Retina (tissue), 1 donor: ENCODE measurements at regions not wholly inside any gene's neighbourhood (a gene's known extent, or its start where the extent isn't known, plus 50 kb on each side); places are given as distances from the start of the nearest gene placed in this dataset.
"Not testable (repeated sequence)": the region's sequence is repeated elsewhere in the genome, so short reads cannot be mapped to it uniquely, and the experiment has no call there.

ENCODE experiments used
- DNase-seq: peaks from one replicate; pipeline ENCODE4 v3.0.0-alpha.2; 2016

DNA sequence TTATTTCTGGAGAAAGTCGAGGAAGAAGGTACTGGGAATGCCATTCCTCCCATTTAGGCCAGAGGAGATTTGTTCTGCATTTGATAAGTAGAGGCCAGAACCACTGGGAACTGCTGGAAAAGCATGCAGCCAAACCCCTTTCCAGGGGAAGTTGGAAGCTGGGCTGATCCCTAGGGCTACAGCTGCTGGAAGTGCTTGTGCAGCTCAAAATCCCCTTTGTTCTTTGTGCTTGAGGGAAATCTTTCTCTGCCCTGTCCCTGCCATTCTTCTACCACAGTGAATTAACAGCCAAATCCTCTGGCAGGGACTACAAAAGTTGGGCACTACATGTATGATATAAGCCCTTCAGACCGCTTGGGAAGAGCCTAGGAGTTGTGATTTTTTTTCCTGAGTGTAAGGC lies 734.1 kb downstream of the LRRIQ3 start:
- no peak for DNase-seq

DNA sequence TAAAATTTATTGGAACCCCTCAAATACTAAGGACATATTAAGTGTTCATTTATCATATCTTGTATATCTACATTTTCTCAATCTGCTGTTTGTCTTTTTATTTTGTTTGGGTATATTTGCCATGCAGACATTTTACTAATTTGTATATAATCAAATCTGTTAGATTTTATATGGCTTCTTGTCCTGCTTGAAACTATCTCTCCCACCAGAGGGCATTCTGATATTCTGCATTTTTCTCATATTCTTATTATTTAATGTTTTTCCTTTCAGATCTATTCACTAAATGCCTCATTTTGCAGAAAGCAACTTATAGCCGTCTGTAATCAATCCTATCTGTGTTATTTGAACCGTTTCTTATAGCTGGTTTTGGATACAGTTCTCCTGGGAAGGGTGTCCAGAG lies 745.5 kb downstream of the LRRIQ3 start:
- DNase-seq, result no peak

DNA sequence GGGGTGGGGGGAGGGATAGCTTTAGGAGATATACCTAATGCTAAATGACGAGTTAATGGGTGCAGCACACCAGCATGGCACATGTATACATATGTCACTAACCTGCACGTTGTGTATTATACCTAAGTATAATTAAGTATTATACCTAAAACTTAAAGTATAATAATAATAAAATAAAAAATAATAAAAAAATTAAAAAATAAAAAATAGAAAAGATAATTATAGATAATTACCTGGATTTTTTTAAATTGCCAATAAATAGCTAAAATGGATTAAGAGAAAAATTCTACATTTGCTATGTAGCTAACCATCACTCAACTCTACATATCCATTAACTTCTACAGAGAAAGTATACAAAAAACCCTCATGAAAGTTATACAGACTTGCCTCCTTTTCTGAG lies 747.3 kb downstream of the LRRIQ3 start:
- not testable (repeated sequence) for DNase-seq

DNA sequence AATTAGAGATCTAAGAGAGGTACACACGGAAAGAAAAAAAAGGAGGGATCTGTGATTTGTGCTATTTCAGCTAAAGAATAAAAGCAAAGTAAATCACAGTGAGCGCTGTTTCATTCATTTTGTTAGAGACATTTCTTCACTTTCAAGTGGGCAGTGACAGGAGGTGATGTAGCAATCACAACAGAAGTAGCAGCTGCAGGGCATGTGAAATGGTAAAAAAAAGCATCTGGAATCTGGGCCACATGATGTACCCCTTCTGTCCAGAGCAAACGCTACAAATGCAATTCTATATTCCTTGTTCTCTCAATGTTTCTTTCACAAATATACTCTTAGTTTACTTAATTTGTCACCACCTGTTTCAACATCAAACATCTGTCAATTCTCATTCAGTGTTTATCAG lies 786.5 kb downstream of the LRRIQ3 start:
- DNase-seq, result no peak

DNA sequence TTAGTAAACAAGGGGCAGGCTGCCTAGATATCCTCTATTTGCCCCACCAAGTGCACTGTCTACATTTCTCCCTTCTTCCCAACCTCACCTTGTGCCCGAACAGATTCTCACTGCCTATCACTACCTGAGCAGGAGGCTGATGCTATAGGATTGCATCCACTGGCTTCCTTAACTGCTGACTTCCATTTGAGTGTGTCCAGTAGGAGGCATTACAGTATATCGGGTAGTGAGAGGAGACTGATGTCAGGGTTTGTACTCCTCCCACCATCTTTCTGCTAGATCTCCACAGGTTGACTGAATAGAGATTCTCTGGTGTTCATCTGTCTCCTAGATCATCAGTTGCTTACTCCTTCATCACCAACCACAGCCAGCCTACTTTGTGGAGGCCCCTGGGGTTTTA lies 796.3 kb downstream of the LRRIQ3 start:
- DNase-seq, result no peak

DNA sequence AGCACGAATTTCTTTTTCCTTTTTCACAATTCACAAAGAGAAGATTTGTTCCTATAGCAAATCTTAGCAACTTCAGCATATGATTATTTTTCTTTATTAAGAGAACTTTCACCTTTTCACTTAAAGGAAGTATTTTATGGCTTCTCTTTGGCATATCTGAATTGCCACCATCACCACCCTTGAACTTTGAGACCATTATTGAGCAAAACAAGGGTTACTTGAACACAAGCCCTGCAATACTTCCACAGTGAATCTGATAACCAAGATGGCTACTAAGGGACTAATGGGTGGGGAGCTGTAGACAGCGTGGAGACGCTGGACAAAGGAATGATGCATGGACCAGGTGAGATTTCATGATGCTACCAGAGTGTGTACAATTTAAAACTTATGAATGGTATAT lies 815.0 kb downstream of the LRRIQ3 start:
- no peak for DNase-seq

DNA sequence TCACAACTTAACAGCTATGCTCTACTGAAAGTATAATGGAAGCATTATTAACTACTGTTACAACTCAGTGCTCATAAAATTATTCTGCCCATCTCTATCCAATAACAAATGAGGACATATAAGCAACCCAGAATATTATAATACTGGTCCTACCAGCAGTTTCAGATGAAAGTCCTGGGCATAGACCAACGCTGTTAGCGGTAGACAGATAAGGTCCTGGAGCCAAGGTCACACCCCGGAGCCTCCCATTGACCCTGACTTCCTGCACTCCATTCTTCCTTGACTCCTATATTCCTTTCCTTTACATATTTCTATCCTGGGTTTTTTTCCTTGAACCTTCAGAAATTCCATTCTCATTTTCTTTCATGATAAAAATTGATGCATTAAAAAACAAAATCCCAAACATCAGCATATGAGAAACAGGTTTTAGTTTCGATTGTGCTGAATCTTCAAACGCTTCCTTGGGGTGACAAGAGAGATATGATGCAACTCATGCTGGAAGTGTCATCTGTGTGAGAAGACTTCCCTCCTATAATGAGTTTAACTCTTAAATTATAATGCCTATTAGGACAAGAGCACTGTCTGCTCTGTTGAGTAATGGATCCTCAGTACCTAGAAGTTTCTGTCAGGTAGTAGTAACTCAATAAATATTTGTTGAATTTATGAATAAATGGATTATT lies 831.1 kb downstream of the LRRIQ3 start:
- no peak for DNase-seq

DNA sequence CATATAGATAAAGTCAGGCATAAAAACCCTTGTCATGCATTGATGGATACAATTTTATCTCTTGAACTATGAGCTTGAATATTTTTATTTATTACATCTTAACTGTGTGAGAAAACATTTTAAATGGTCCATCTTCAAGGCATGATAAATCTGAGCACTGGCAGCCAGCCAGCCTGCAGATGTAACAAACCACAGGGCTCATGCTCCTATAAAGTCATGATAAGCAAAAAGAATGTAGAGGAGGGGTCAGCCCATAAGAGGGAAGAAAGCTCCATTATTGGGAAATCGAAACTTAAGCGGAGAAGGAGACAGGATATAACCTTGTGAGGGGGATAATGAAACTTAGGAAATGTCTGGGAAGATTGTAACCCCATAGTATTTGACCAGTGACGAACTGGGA lies 839.0 kb downstream of the LRRIQ3 start:
- DNase-seq, result no peak

DNA sequence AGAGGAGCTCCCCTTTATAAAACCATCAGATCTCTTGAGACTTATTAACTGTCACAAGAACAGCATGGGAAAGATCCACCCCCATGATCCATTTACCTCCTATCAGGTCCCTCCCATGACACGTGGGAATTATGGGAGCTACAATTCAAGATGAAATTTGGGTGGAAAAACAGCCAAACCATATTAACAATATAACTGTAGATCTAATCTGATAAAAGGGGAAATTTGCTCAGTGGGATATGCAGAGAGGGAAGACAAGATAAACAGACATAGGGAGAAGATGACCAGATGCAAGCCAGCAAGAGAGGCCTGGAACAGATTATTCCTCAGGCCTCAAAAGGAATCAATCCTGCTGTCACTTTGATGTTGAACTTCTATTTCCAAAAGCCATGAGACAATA lies 841.5 kb downstream of the LRRIQ3 start:
- no peak for DNase-seq

DNA sequence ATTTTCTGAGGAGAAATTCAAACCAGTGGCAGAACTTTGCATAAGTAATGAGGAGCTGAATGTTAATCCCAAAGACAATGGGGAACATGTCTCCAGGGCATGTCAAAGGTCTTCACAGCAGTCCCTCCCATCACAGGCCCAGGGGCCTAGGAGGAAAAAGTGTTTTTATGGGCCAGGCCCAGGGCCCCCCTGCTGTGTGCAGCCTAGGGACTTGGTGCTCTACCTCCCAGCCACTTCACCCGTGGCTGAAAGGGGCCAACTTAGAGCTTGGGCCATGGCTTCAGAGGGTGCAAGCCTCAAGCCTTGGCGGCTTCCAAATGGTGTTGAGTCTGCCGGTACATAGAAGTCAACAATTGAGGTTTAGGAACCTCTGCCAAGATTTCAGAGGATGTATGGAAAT lies 854.0 kb downstream of the LRRIQ3 start:
- DNase-seq, result no peak

DNA sequence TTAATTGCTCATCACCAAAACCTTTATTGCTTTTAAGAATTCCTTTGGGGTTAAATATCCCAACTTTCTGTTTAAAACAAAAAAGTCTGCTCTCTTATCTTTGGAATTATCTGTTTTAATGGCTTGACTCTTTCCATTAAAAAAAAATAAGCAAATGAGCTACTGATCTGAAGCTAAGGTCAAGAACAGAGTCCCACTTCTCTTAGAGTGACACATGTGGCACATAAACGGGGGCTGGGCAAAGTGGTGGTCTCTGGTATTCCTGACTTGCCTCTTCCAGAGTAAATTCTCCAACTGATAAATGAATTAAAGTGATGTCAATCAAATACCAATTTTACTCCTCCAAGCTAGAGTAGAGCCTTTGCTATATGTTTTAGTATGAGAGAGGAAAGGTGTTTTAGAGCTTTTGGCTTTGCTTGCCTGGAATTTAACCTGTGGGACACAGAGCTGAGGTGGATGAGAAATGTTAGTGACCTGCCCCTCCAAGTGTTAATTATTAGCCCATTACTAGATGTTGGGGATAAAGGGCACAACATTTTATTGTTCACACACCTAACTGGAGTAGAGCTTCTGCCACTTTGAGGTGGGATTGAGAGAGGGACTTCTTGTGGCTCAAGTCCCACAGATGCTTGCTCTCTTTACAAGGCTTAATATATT lies 864.0 kb downstream of the LRRIQ3 start:
- DNase-seq, result no peak

DNA sequence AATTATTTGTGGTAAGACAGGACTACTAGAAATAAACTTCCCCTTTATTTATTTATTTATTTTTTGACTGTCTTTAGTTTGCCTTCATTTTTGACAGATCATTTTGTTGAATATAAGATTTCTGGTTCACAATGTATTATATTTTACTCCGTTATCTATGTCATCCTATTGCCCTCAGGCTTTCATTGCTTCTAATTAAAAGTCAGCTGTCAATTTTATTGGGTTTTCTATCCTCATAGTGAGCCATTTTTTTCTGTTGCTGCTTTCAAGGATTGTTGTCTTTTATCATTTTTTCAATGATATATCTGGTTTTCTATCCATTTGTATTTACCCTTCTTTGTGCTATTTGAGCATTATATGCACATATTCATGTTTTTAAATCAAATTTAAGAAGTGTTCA lies 866.2 kb downstream of the LRRIQ3 start:
- no peak for DNase-seq

DNA sequence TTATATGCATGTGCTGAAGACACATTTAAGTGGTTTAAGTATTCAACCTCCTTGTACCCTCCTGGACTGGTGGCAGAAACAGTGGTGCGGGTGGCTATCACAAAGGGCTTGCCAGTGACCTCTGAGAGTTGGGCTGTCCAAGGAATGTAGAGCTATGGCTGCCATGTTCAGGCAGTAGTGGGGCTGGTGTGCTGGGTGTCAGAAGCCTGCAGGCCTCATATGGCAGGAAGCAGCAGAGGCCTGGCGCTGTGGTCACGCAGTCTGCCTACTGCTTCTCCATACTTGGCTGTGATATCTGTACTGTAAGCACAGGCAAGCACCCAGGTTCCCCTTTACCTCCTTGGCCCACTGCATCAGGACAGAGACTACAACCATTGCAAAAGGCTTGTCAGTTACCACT lies 870.0 kb downstream of the LRRIQ3 start:
- DNase-seq, result no peak

DNA sequence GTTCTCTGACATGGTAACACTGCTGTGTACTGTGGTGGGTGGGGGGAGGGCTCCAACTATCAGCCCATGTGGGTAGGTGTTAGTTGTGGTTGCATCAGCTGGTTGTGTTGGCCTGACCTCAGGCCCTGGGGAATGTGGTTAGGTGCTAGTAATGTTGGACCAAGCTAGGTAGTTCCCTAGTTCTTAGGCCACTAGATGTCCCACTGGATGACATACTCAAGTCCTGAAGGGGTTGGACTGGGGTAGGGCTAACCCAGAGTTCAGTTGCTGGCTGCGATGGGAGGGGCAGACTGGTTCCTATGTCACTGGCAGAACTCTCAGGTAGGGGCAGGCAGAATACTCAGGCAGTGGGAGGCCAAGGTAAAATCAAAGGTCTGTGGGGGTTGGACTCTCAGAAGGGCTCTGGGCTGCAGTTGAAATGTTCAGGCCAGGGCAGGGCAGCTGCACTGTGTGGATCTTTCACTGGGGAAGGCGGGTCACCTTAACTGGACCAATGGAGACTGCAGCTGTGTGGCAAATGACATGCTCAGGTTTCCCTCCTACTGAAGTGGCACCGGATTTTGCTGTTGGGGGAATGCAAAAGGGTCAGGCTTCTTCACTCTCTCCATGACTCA lies 870.7 kb downstream of the LRRIQ3 start:
- no peak for DNase-seq

DNA sequence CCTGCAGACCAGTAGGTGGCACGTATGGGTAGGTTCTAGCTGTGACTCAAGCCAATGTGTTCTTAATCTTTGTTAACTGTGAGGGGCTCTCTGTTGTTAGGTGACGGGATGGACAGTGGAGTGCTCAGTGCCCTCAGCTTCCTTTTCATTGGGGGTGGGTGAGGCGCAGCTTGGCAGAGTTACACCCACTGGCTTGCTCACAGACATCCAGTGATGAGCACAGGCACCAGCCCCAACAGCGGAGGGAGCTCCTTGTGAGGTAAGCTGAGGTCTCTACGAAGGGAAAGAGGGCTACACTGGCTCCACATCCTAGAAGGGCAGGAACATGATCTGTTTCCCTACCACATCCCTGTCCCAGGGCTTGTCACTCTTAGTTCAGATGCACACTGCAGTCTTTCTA lies 871.3 kb downstream of the LRRIQ3 start:
- no peak for DNase-seq

DNA sequence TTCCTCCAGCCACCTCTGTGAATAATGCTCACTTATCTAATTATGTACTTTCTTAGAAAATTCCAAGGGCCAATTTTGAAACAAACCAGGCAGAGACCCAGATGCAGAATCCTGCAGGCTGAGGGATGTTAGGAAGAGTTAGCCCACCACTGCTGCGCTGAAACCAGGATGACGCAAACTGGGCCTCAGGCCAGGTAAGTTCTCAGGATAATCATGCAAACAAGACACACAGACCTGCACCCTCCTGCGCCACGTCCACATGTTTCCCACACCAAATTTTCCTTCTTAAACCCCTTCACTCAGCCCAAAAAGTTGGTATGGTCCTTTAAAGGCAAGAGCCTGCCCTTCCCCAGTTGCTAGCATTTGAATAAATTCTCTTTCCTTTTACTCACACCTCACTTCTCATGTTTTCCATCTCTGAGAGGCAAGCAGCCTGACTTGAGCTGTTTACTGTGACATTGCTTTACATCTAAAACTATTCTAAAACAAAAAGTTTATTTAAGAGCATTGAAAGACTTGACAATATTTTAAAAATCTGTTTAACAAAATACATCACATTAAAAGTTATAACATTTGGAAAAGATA lies 887.1 kb downstream of the LRRIQ3 start:
- DNase-seq, result no peak

DNA sequence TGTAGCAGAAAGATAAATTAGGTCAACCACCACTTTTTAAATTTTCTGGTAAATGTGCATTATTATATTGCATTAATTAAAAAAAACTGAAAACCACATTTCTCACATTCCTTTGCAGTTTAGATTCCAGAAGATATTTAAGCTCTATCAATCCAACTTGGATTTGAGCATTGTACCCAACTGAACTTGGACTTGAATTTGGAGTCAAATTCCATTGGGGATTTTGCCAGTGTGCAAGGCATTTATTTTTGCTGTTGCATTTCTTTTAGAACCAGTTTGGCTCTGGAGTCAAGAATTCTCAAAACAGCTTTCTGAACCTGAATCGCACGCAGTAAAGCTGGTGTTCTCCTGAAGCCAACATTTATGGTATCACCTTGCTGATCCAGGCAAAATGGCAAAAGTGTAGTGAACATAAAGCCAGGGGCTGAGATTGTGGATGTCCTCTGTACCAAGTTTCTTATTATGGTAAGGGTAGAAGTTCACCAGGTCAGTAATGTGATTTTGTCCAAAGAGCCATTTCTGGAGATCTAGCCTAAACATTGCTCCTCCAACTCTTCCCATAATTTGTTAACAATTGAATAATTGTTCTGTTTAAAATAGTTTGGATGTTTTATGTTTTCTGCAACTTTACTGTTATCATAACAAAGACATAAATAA lies 890.9 kb downstream of the LRRIQ3 start:
- DNase-seq, result no peak

DNA sequence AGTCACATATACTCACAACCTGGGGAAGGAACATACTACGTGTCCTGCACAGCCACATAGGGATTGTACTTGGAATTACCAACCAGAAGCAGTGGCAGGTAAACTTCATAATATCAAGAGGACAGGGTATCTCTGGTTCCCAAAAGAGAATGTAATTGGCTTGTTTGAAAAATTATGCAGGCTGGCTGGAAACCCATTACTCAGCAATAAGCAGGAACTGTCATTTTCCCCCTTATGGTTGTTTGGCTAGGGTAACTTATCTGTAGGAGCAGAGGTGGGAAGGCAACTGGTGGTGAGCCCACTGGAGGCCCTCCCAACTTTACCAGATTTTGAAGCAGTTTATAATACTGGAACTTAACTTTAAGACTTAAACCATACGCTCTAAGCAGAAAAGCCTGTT lies 924.1 kb downstream of the LRRIQ3 start:
- DNase-seq, result no peak

DNA sequence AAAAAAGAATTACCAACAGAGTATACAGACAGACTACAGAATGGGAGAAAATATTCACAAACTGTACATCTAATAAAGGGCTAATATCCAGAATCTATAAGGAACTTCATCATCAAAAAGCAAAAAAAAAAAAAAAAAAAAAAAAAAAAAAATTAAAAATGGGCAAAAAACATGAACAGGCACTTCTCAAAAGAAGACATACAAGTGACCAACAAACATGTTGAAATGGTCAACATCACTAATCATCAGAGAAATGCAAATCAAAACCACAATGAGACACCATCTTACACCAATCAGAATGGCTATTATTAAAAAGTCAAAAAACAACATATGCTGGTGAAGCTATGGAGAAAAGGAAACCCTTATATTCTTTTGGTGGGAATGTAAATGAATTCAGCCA lies 952.8 kb downstream of the LRRIQ3 start:
- DNase-seq, result not testable (repeated sequence)

DNA sequence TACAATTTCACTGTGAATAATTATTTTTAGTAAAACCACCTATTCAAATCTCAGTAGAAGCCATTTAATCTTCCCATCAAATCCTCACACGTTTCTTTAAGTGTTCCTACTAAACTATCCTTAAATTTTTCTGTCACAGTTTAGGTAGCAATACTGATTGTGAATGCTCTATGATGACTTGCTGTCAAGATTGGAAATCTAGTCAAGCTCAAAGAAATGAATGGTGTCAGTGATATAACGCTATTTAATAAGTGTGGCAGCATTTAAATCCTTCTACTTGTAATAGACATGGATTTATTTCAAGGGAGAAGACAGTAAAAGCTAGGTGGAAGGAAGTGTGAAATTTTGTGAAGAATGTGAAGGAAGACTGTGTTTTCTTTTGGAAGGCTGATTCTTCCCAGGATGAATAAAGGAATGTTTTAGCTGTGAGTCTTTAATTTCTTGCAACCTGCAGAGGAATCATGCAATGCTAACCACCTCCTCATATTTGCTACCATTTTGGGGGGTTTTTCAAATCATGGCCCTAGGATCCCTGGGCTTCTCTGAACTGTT lies 936.7 kb upstream of the NEGR1 start:
- no peak for DNase-seq

DNA sequence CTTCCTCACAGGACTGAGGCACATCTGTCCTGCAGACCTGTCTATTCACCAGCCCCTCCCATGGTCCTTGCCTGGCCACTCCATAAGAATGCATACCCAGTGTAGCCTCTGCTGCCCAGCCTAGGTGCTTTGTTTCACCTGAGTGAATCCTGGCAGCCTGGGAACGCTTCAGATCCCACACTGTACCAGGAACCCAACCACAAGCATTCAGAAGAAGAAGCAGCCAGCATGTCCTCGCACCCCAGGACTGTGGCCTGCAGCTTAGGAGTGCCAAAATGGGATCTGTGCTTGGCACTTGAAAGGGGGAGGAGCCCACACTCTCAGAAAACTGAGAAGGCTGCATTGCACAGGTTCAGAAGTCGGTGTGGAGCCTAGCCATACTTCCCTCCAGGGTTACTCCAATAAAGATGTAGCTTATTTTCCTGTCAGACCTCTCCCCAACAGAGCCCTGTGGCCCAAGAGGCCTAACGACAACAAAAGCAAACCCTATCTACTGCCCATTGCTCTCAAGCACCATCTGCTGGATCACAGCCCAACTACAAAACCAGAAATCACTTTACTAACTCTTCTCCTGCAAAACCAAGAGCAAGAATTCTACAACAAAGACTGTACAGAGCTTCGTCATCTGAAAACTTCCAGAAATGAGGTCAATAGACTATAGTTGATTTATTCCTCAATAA lies 923.1 kb upstream of the NEGR1 start:
- DNase-seq, result no peak

DNA sequence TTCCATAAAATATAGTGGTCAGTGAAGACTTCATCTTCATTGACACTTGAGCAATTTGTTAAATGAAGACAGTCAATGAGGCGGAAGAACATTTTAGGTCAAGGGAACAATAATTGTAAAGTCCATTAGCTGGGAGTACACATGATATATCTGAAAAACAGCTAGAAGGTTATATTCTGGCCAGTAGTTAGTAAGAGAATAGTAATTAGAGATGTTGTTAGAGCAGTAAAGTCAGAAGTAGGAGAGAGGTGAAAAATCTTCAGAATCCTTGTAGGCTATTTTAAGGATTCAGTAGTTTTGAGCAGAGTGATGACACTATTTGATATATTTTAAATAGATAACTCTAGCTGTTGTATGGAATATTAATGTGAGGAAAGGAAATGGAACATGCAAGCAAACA lies 915.6 kb upstream of the NEGR1 start:
- no peak for DNase-seq

DNA sequence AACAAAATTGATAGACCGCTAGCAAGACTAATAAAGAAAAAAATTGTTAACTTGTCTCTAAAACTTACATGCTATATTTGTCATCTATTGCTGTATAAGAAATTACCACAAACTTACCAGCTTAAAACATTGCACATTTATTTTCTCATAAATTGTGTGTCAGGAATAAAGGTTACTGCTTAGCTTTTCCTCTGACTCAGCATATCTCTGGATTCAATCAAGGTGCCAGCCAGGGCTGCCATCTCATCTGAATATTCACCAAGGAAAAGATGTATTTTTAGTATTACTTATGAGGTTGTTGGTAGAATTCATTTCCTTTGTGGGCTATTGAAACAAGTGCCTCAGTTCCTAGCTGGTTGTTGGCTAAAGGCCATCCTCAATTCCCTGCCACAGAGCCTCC lies 912.6 kb upstream of the NEGR1 start:
- DNase-seq, result no peak
